C4-2B (cell line): ENCODE measurements at regions not wholly inside any gene's neighbourhood (a gene's known extent, or its start where the extent isn't known, plus 50 kb on each side); places are given as distances from the start of the nearest gene placed in this dataset.

Experiments
- H3K27ac ChIP-seq: fragments of 450-650 bp; 2 replicates; pipeline ENCODE4 v1.5.1; 2017
- ZFX ChIP-seq: fragments of 450-650 bp; IDR thresholded peaks from 2 replicates; pipeline ENCODE4 v1.6.1; 2017
- TF ChIP-seq, protein P1 (sequence below): fragments of 450-650 bp; conservative IDR thresholded peaks from 2 replicates; pipeline ENCODE4 v1.5.1; 2017; ENCODE audit warnings: mild to moderate bottlenecking

DNA sequence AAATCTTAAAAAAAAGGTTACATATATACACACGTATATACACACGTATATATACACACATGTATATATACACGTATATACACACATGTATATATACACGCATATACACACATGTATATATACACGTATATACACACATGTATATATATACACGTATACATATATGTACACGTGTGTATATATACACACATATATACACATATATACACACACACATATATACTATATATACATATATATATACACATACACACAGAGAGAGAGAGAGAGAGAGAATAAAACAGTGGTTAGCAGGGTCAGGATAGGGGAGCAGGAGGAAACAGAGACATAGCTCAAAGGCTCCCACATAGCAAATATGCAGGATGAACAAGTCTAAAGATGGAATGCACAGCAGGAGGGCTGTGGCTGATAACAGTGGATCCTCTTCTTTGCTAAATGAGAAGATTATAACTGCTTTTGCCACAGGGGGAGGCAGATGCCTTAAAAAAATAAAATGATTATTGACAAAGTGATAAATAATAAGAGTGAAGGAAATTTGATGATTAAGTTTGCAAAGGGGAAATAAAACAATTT, 714.5 kb downstream of the UQCRFS1 start:
- H3K27ac ChIP-seq: no peak overlapping the region
- TF ChIP-seq, protein P1, sequence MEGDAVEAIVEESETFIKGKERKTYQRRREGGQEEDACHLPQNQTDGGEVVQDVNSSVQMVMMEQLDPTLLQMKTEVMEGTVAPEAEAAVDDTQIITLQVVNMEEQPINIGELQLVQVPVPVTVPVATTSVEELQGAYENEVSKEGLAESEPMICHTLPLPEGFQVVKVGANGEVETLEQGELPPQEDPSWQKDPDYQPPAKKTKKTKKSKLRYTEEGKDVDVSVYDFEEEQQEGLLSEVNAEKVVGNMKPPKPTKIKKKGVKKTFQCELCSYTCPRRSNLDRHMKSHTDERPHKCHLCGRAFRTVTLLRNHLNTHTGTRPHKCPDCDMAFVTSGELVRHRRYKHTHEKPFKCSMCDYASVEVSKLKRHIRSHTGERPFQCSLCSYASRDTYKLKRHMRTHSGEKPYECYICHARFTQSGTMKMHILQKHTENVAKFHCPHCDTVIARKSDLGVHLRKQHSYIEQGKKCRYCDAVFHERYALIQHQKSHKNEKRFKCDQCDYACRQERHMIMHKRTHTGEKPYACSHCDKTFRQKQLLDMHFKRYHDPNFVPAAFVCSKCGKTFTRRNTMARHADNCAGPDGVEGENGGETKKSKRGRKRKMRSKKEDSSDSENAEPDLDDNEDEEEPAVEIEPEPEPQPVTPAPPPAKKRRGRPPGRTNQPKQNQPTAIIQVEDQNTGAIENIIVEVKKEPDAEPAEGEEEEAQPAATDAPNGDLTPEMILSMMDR: no peak
- no peak for TF ChIP-seq ZFX

DNA sequence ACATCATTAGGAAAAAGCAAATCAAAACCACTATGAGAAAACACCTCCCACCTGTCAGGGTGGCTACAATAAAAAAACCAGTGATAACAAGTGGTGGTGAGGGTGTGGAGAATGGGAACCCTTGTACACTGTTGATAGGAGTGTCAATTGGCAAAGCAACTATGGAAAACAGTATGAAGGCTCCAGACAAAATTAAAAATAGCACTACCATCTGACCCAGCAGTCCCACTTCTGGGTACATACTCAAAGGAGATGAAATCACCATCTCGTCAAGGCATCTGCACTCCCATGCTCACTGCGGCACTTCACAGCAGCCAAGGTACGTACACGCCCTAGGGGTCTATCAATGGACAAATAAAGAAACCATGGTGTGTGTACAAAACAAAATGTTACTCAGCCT, 715.1 kb downstream of the UQCRFS1 start:
- TF ChIP-seq ZFX: no peak
- TF ChIP-seq, protein P1: no peak
- no peak overlapping the region for H3K27ac ChIP-seq

DNA sequence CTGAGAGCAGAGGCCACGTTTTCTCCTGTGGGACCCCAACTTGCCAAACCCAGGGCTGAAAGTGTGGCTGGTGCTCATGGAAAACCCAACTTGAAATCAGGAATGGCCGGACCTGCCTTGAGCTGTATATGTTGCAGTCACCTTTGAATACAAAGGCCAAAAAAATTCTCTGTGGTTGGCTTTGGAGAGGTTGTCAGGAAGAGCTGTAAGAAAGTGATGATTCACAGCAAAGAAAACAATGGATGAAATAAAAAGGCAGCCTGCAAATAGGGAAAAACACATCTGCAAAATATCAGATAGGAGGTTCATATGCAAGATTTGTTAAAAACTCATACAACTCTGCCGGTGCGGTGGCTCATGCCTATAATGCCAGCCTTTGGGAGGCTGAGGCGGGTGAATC, 715.8 kb downstream of the UQCRFS1 start:
- no peak overlapping the region for H3K27ac ChIP-seq
- TF ChIP-seq, protein P1: no peak
- no peak for TF ChIP-seq ZFX

DNA sequence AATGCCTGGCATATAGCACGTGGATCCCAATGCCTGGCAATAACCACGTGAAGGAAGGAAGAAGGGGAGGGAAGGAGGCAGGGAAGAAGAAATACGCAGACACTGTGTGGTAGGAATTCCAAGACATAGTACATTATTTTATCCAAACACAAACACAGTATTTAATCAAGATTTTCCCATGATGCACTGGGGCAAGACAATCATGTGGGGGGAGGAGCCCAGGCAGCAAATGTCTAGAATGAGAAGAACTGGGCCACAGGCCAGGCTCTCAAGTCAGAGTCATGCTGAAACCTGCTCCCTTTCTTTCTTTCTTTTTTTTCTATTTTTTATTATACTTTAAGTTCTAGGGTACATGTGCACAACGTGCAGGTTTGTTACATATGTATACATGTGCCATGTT, 717.9 kb downstream of the UQCRFS1 start:
- TF ChIP-seq, protein P1: no peak
- TF ChIP-seq ZFX: no peak
- H3K27ac ChIP-seq: no peak overlapping the region

DNA sequence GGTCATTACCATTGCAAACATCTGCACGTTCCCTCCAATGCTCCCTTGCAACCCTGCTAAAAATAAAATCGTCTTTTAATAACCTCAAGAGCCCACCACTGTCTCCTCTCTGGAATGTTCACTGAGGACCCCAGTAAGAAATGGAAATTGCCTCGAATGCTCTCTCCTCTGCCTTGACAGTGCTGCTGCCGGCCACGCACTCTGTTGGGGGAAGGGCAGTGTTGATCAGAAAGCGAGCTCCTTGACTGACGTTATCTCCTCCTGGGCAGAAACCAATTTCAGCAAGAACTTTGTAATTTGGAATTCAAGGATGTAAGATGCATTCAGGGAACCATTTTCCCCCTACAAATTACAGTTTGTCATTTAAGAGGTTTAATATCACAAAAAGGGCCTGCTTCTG, 718.5 kb downstream of the UQCRFS1 start:
- H3K27ac ChIP-seq: no peak overlapping the region
- no peak for TF ChIP-seq ZFX
- TF ChIP-seq, protein P1: no peak

DNA sequence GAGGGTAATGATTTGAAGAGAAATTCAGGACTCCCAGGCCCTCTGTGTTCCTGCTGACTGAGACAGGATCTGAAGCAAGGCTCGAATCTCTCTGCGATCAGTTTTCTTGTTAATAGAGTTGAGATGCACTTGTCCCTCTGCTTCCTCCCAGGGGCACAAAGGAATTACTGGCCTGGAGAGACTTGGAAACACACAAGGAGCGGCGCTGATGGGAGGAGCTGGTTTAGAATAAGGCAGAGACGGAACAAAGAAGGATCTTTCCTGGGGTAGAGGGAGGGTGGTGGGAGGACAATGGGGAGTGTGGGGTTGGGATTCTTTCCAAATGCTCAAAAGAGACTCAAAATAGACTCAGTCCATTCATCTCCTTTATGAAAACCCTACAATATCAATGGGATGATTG, 719.1 kb downstream of the UQCRFS1 start:
- TF ChIP-seq, protein P1: no peak
- TF ChIP-seq ZFX: no peak
- H3K27ac ChIP-seq: no peak overlapping the region

DNA sequence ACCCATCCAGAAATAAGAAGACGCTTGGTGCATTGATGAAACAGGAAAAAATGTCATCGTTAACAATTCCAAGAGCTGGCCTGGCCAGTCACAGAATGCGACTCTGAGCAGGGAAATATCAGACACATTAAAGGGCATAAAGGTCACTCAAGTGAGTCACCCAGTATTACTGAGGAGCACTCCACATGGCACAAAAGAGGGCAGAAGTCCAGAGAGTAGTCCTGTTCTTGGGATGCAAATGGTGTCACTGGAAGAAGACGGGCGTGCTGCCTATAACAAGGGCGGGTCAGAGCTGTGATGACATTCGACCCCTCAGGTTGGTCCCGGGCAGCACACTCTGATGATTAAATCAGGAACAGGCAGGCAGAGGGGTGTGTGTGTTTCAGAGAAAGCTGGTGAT, 720.3 kb downstream of the UQCRFS1 start:
- no peak for TF ChIP-seq ZFX
- TF ChIP-seq, protein P1: no peak
- no peak overlapping the region for H3K27ac ChIP-seq
